Stimulated activated CD4-positive, alpha-beta T cell treated with anti-CD3 and anti-CD28 coated beads, Interleukin-15, amount 100 ng/mL, for 1 hour (primary cell): ENCODE measurements at regions not wholly inside any gene's neighbourhood (a gene's known extent, or its start where the extent isn't known, plus 50 kb on each side); places are given as distances from the start of the nearest gene placed in this dataset.

Experiments used
- DNase-seq, 2 donors: peaks; one replicate each; pipeline ENCODE4 v3.0.0-alpha.2; 2020; ENCODE audit warnings: low read depth in 1 of 2, low spot score in 1 of 2

- DNase-seq: no peak
Observed at GRCh38 chr10:9656996-9657395, 1360.7 kb upstream of the CELF2 start.

GRCh38 chr10:9657530-9657929 is 1360.1 kb upstream of the CELF2 start:
- DNase-seq: no peak

- DNase-seq: no peak
Observed at GRCh38 chr10:9668411-9668810, 1349.3 kb upstream of the CELF2 start.

GRCh38 chr10:9670911-9671310 is 1346.8 kb upstream of the CELF2 start:
- no peak for DNase-seq

GRCh38 chr10:9681655-9682054 is 1336.0 kb upstream of the CELF2 start:
- no peak for DNase-seq

GRCh38 chr10:9682802-9683201 is 1334.9 kb upstream of the CELF2 start:
- no peak for DNase-seq

GRCh38 chr10:9684186-9684585 is 1333.5 kb upstream of the CELF2 start:
- no peak for DNase-seq

- no peak for DNase-seq
Observed at GRCh38 chr10:9685596-9685995, 1332.1 kb upstream of the CELF2 start.

GRCh38 chr10:9688711-9689110 is 1329.0 kb upstream of the CELF2 start:
- no peak for DNase-seq

GRCh38 chr10:9707216-9707615 is 1310.5 kb upstream of the CELF2 start:
- no peak for DNase-seq

GRCh38 chr10:9709849-9710248 is 1307.8 kb upstream of the CELF2 start:
- no peak for DNase-seq

- no peak for DNase-seq
Observed at GRCh38 chr10:9712393-9712792, 1305.3 kb upstream of the CELF2 start.

- no peak for DNase-seq
Observed at GRCh38 chr10:9719246-9719645, 1298.4 kb upstream of the CELF2 start.

- no peak for DNase-seq
Observed at GRCh38 chr10:9733766-9734165, 1283.9 kb upstream of the CELF2 start.

- no peak for DNase-seq
Observed at GRCh38 chr10:9734218-9734617, 1283.5 kb upstream of the CELF2 start.

GRCh38 chr10:9735731-9736130 is 1281.9 kb upstream of the CELF2 start:
- DNase-seq: no peak

- DNase-seq: no peak
Observed at GRCh38 chr10:9743639-9744038, 1274.0 kb upstream of the CELF2 start.

GRCh38 chr10:9745158-9745557 is 1272.5 kb upstream of the CELF2 start:
- DNase-seq: no peak

- DNase-seq: no peak
Observed at GRCh38 chr10:9757176-9757575, 1260.5 kb upstream of the CELF2 start.

GRCh38 chr10:9759596-9759995 is 1258.1 kb upstream of the CELF2 start:
- no peak for DNase-seq

- no peak for DNase-seq
Observed at GRCh38 chr10:9762966-9763656, 1254.6 kb upstream of the CELF2 start.

- no peak for DNase-seq
Observed at GRCh38 chr10:9766762-9767161, 1250.9 kb upstream of the CELF2 start.

- DNase-seq: no peak
Observed at GRCh38 chr10:9781666-9782065, 1236.0 kb upstream of the CELF2 start.

GRCh38 chr10:9786101-9786500 is 1231.6 kb upstream of the CELF2 start:
- no peak for DNase-seq
